Tibial artery (tissue), 4 donors: ENCODE measurements at regions not wholly inside any gene's neighbourhood (a gene's known extent, or its start where the extent isn't known, plus 50 kb on each side); places are given as distances from the start of the nearest gene placed in this dataset.

ENCODE experiments used
- DNase-seq, 2 donors: peaks; one replicate each; pipeline ENCODE4 v3.0.0-alpha.2; 2019
- H3K27ac ChIP-seq, 2 donors: fragments of 200-600 bp; sonication (generic) in 1 of 2; 1 replicate in 1 of 2; 2 replicates in 1 of 2; pipeline ENCODE4 v1.5.1; 2018 to 2019; ENCODE audit warnings: mild to moderate bottlenecking in 1 of 2
- H3K27me3 ChIP-seq, 2 donors: fragments of 200-600 bp; sonication (generic) in 1 of 2; one replicate each; pipeline versions ENCODE4 v1.5.1 to v1.6.0; 2016 to 2019
- H3K36me3 ChIP-seq, 3 donors: fragments of 200-600 bp; sonication (generic) in 2 of 3; one replicate each; pipeline ENCODE4 v1.5.1; 2016 to 2019; ENCODE audit warnings: mild to moderate bottlenecking in 2 of 3
- H3K4me1 ChIP-seq, 4 donors: fragments of 200-600 bp; sonication (generic) in 2 of 4; 1 replicate in 3 of 4; 2 replicates in 1 of 4; pipeline ENCODE4 v1.5.1; 2016 to 2019
- H3K4me3 ChIP-seq, 2 donors: fragments of 200-600 bp; sonication (generic) in 1 of 2; 1 replicate in 1 of 2; 2 replicates in 1 of 2; pipeline ENCODE4 v1.5.1; 2018 to 2019; ENCODE audit warnings: mild to moderate bottlenecking in 2 of 2
- H3K9me3 ChIP-seq, 3 donors: fragments of 200-600 bp; sonication (generic) in 1 of 3; one replicate each; pipeline ENCODE4 v1.5.1; 2016 to 2019
- intact Hi-C: fragments of 100-400 bp; cut with DNase I; formaldehyde crosslinking; loops from one replicate; pipeline ENCODE4 v1.15.0; 2023; ENCODE audit warnings: low total_unique reads
- TF ChIP-seq, protein P1 (sequence below), 2 experiments: fragments of 200-600 bp in 1 of 2; fragments of 450-650 bp in 1 of 2; IDR thresholded peaks; one replicate each; pipeline ENCODE4 v1.5.1; 2017 to 2019; ENCODE audit warnings: antibody characterized with exemption in 2 of 2, mild to moderate bottlenecking in 1 of 2, moderate library complexity in 1 of 2

DNA sequence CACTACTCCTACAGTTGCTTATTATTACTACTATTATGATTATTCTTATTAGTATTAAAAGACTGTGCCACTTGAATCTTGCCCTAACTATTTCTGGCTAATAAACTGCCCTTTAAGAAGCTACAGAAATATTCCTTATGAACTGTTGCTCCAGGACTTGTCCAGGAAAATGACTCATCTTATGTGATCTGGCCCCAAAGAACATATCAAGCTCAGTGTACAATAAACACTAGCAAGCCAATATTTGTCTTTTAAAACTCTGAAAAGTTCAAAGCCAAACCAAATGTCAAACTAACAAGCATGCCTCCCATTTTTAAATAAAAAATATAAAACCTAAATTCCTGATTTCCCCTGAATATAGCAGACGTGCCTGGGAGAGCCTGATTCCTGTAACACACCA lies 88.7 kb upstream of the SIM2 start:
- peaks cover 0 to 25% of the 10 kb centered on the region in 2 donors for H3K27me3 ChIP-seq
- intact Hi-C loops = no loop called here
- no peak overlapping the region for H3K4me3 ChIP-seq
- H3K27ac ChIP-seq = no peak overlapping the region
- H3K36me3 ChIP-seq = no peaks in the 10 kb centered on the region
- no peak for DNase-seq
- TF ChIP-seq, protein P1, sequence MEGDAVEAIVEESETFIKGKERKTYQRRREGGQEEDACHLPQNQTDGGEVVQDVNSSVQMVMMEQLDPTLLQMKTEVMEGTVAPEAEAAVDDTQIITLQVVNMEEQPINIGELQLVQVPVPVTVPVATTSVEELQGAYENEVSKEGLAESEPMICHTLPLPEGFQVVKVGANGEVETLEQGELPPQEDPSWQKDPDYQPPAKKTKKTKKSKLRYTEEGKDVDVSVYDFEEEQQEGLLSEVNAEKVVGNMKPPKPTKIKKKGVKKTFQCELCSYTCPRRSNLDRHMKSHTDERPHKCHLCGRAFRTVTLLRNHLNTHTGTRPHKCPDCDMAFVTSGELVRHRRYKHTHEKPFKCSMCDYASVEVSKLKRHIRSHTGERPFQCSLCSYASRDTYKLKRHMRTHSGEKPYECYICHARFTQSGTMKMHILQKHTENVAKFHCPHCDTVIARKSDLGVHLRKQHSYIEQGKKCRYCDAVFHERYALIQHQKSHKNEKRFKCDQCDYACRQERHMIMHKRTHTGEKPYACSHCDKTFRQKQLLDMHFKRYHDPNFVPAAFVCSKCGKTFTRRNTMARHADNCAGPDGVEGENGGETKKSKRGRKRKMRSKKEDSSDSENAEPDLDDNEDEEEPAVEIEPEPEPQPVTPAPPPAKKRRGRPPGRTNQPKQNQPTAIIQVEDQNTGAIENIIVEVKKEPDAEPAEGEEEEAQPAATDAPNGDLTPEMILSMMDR (IDR thresholded peaks at IDR 0.05) = no peak
- no peaks in the 10 kb centered on the region for H3K9me3 ChIP-seq
- H3K4me1 ChIP-seq = no peaks in the 10 kb centered on the region

DNA sequence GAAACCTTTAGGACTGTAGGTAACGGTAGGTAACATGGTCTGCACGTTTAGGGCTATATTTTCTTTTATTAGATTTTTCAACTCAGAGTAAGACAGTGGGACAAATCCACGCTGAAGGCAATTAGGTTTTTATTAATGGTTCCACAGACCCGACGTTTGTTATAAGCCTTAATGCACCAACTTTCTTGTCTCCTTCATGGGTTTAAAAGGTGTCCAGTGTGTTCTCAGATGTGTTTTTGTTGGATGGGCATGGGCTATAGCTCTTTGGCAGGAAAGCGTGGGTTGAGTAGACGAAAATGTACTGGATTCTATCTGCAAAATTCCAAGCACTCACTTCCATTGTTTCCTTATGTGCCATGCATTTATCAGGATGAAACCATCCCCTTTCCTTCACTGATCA lies 88.0 kb upstream of the SIM2 start:
- Histone ChIP-seq H3K4me3 (no peak overlapping the region), H3K27ac (no peak overlapping the region), H3K4me1 (no peaks in the 10 kb centered on the region), H3K36me3 (no peaks in the 10 kb centered on the region), H3K27me3 (peaks cover 0 to 18% of the 10 kb centered on the region in 2 donors), H3K9me3 (no peaks in the 10 kb centered on the region)
- intact Hi-C loops = no loop called here
- no peak for DNase-seq
- TF ChIP-seq, protein P1 (IDR thresholded peaks at IDR 0.05) = no peak

- H3K36me3 ChIP-seq = no peaks in the 10 kb centered on the region
- no peaks in the 10 kb centered on the region for H3K9me3 ChIP-seq
- intact Hi-C loops = no loop called here
- TF ChIP-seq, protein P1 (IDR thresholded peaks at IDR 0.05) = no peak
- no peak overlapping the region for H3K4me3 ChIP-seq
- H3K27ac ChIP-seq = no peak overlapping the region
- H3K4me1 ChIP-seq = no peaks in the 10 kb centered on the region
- peaks cover 0 to 14% of the 10 kb centered on the region in 2 donors for H3K27me3 ChIP-seq
- no peak for DNase-seq
These were observed 87.5 kb upstream of the SIM2 start for GRCh38 chr21:36611379-36611778.

GRCh38 chr21:36613059-36613458 lies 85.9 kb upstream of the SIM2 start:
- Histone ChIP-seq H3K9me3 (peaks cover 0 to 5% (median 0%) of the 10 kb centered on the region in 3 donors), H3K4me3 (no peak overlapping the region), H3K4me1 (no peaks in the 10 kb centered on the region), H3K36me3 (no peaks in the 10 kb centered on the region), H3K27ac (no peak overlapping the region), H3K27me3 (peaks cover 0 to 7% of the 10 kb centered on the region in 2 donors)
- no peak for DNase-seq
- intact Hi-C loops = no loop called here
- TF ChIP-seq, protein P1 (IDR thresholded peaks at IDR 0.05) = no peak

DNA sequence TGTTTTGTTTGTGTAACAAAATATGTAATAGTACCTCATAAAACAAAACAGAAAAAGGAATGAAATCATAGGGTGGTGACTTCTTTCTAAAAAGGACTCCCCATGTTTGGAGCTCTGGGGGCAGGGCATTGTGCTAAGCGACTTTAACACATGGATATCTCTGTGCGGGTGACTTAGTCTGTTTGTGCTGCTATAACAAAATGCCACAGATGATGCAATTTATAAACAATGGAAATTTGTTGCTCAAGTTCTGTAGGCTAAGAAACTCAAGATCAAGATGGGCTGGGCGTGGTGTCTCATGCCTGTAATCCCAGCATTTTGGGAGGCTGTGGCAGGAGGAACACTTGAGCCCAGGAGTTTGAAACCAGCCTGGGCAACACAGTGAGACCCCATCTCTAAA lies 85.4 kb upstream of the SIM2 start:
- no peak overlapping the region for H3K27ac ChIP-seq
- intact Hi-C loops = no loop called here
- H3K9me3 ChIP-seq = peaks cover 0 to 5% (median 0%) of the 10 kb centered on the region in 3 donors
- DNase-seq = no peak
- peaks cover 0 to 7% of the 10 kb centered on the region in 2 donors for H3K27me3 ChIP-seq
- no peak overlapping the region for H3K4me3 ChIP-seq
- TF ChIP-seq, protein P1 (IDR thresholded peaks at IDR 0.05) = no peak
- H3K4me1 ChIP-seq = no peaks in the 10 kb centered on the region
- no peaks in the 10 kb centered on the region for H3K36me3 ChIP-seq
